ENCODE measurements at regions not wholly inside any gene's neighbourhood (a gene's known extent, or its start where the extent isn't known, plus 50 kb on each side); places are given as distances from the start of the nearest gene placed in this dataset.

DNA sequence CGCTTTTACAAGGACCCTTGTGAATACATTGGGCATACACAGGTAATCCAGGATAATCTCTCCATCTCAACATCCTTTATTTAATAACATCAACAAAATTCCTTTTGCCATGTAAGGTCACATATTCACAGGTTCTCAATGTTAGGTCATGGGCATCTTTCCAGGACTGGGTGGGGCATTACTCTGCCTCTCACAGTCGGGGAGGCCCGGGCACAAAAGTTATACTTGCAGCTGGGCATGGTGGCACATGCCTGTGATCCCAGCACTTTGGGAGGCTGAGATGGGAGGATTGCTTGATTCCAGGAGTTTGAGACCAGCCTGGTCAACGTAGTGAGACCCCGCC, 93.7 kb upstream of the AP1S2 start:
- Histone ChIP-seq H3K4me1 (ENCODE audit: control insufficient read depth in 1 of 2, insufficient read depth in 1 of 2, low read depth in 1 of 2, low read length in 1 of 2) (no peaks in the 10 kb centered on the region), H3K4me3 (ENCODE audit: low read depth in 1 of 2, low read length in 1 of 2) (no peak overlapping the region), H3K9me3 (no peaks in the 10 kb centered on the region), H3K36me3 (no peaks in the 10 kb centered on the region), H3K27me3 (no peaks in the 10 kb centered on the region), H3K27ac (no peak overlapping the region)
- TF ChIP-seq, protein P1, sequence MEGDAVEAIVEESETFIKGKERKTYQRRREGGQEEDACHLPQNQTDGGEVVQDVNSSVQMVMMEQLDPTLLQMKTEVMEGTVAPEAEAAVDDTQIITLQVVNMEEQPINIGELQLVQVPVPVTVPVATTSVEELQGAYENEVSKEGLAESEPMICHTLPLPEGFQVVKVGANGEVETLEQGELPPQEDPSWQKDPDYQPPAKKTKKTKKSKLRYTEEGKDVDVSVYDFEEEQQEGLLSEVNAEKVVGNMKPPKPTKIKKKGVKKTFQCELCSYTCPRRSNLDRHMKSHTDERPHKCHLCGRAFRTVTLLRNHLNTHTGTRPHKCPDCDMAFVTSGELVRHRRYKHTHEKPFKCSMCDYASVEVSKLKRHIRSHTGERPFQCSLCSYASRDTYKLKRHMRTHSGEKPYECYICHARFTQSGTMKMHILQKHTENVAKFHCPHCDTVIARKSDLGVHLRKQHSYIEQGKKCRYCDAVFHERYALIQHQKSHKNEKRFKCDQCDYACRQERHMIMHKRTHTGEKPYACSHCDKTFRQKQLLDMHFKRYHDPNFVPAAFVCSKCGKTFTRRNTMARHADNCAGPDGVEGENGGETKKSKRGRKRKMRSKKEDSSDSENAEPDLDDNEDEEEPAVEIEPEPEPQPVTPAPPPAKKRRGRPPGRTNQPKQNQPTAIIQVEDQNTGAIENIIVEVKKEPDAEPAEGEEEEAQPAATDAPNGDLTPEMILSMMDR (IDR thresholded peaks at IDR 0.05) = no peak

DNA sequence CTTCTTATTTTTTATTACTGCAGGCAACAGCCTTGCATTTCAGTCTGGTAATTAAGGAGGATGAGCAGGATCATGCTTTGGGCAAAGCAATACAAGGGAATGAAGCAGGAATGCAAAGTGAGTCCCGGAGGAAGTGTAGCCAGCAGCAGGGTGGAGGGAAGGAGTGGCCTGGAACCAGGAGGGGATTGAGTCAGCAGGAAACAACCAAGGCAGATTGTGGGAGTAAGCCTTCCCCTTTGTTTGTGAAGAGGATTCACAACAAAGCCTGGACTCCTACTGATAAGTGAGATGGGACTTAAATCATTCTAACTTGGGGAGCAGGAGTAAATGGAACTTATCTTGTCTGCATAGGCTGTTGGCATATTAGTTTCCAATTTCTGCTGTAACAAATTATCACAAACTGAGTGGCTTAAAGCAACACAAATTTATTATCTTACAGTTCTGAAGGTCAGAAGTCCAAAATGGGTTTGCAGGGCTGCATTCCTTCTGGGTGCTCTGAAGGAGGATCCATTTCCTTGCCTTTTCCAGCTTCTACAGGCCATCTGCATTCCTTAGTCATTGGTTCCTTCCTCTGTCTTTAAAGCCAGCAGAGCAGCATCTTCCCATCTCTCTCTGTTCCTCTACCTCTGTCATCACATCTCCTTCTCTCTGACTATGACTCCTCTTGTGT, 93.2 kb upstream of the AP1S2 start:
- H3K27me3 ChIP-seq = no peaks in the 10 kb centered on the region
- no peaks in the 10 kb centered on the region for H3K4me1 ChIP-seq (ENCODE audit: control insufficient read depth in 1 of 2, insufficient read depth in 1 of 2, low read depth in 1 of 2, low read length in 1 of 2)
- H3K36me3 ChIP-seq = no peaks in the 10 kb centered on the region
- H3K27ac ChIP-seq = no peak overlapping the region
- H3K4me3 ChIP-seq (ENCODE audit: low read depth in 1 of 2, low read length in 1 of 2) = no peak overlapping the region
- TF ChIP-seq, protein P1 (IDR thresholded peaks at IDR 0.05) = no peak
- no peaks in the 10 kb centered on the region for H3K9me3 ChIP-seq

- Histone ChIP-seq H3K4me1 (ENCODE audit: control insufficient read depth in 1 of 2, insufficient read depth in 1 of 2, low read depth in 1 of 2, low read length in 1 of 2) (no peaks in the 10 kb centered on the region), H3K9me3 (no peaks in the 10 kb centered on the region), H3K4me3 (ENCODE audit: low read depth in 1 of 2, low read length in 1 of 2) (no peak overlapping the region), H3K27ac (no peak overlapping the region), H3K27me3 (no peaks in the 10 kb centered on the region), H3K36me3 (no peaks in the 10 kb centered on the region)
- TF ChIP-seq, protein P1 (IDR thresholded peaks at IDR 0.05) = no peak
Measured at GRCh38 chrX:15946783-15947580, 92.4 kb upstream of the AP1S2 start.

- TF ChIP-seq, protein P1 (IDR thresholded peaks at IDR 0.05) = no peak
- Histone ChIP-seq H3K4me1 (ENCODE audit: control insufficient read depth in 1 of 2, insufficient read depth in 1 of 2, low read depth in 1 of 2, low read length in 1 of 2) (peaks cover 3 to 5% of the 10 kb centered on the region in 2 experiments), H3K36me3 (no peaks in the 10 kb centered on the region), H3K27me3 (no peaks in the 10 kb centered on the region), H3K9me3 (no peaks in the 10 kb centered on the region), H3K4me3 (ENCODE audit: low read depth in 1 of 2, low read length in 1 of 2) (no peak overlapping the region), H3K27ac (no peak overlapping the region)
Measured at GRCh38 chrX:15943391-15943790, 88.8 kb upstream of the AP1S2 start.

- Histone ChIP-seq H3K9me3 (no peaks in the 10 kb centered on the region), H3K36me3 (no peaks in the 10 kb centered on the region), H3K4me1 (ENCODE audit: control insufficient read depth in 1 of 2, insufficient read depth in 1 of 2, low read depth in 1 of 2, low read length in 1 of 2) (peaks cover 3 to 5% of the 10 kb centered on the region in 2 experiments), H3K27ac (no peak overlapping the region), H3K27me3 (no peaks in the 10 kb centered on the region), H3K4me3 (ENCODE audit: low read depth in 1 of 2, low read length in 1 of 2) (no peak overlapping the region)
- TF ChIP-seq, protein P1 (IDR thresholded peaks at IDR 0.05) = no peak
Measured at GRCh38 chrX:15942307-15942706, 87.7 kb upstream of the AP1S2 start.

Data from neutrophil (primary cell).